GM19035 (cell line): ENCODE measurements at regions not wholly inside any gene's neighbourhood (a gene's known extent, or its start where the extent isn't known, plus 50 kb on each side); places are given as distances from the start of the nearest gene placed in this dataset.

Source experiments
- ATAC-seq: cut with Tn5 transposase; IDR thresholded peaks from one replicate; pipeline ENCODE4 v1.9.1; 2021; ENCODE audit not compliant: unreplicated experiment

- ATAC-seq, result no peak
These were observed 60.1 kb upstream of the PPP2R2D start for GRCh38 chr10:131840788-131841118.

DNA sequence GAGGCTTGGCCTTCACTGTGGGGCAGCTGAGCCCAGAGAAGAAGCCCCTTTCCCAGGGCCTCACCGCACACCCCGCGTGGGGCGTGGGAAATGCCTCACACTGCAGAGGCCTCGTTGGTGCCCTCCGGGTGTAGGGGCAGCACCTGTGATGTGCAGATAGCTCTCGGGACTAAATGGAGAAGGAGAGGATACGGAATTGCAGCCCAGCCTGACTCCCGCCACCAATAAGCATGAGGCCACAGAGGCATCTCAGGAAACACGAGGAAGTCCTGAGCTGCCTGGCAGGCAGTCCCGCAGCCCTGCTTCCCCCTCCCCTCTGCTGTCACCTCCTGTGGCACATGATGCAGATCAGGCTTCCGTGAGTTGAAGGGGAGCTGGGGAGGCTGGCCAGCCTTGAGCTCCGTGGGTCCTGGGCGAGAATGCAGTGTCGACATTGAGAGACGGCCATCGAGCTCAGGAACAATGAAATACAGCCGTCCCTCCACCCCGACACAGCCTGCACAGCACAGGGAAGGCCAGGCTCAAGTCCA lies 59.6 kb upstream of the PPP2R2D start:
- ATAC-seq, result no peak

DNA sequence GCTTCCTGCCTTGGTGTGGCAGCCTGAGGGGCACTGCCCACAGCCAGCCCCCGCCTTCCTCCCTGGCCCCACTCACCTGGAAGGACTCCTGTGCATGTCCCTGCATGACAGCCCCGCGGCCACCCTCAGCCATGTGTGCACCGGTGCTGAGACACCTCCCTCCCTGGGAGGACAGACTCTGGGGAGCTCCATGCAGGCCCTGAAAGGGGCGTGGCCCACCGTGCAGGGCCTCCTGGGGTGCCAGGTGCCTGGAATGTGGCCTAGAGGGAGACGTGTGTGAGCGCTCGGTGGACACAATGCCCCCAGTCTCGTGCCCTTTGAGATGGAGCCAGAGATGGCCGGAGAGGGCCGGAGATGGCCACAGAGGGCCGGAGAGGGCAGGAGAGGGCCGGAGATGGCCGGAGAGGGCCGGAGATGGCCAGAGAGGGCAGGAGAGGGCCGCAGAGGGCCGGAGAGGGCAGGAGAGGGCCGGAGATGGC lies 59.1 kb upstream of the PPP2R2D start:
- no peak for ATAC-seq

- ATAC-seq, result no peak
These were observed 58.3 kb upstream of the PPP2R2D start for GRCh38 chr10:131842351-131843088.

GRCh38 chr10:131843089-131843595 lies 57.7 kb upstream of the PPP2R2D start:
- no peak for ATAC-seq

DNA sequence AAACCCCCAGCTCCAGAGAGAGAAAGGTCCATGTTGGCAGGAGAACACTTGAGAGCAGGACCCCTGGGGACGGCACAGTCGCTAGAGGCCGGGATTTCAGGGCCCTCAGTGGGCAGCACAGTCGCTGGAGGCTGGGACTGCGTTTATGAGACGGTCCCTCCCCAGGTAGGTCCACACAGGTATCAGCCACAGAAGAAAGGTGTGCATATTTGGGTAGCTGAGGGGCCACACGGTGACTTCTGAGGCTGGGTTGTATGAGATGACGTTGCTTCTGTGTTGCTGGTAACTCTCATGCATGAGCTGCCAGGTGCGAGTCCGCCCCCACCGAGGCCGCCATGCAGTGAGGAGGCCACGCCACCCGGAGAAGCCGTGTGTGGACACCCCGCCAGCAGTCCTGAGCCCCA lies 56.9 kb upstream of the PPP2R2D start:
- ATAC-seq, result no peak

DNA sequence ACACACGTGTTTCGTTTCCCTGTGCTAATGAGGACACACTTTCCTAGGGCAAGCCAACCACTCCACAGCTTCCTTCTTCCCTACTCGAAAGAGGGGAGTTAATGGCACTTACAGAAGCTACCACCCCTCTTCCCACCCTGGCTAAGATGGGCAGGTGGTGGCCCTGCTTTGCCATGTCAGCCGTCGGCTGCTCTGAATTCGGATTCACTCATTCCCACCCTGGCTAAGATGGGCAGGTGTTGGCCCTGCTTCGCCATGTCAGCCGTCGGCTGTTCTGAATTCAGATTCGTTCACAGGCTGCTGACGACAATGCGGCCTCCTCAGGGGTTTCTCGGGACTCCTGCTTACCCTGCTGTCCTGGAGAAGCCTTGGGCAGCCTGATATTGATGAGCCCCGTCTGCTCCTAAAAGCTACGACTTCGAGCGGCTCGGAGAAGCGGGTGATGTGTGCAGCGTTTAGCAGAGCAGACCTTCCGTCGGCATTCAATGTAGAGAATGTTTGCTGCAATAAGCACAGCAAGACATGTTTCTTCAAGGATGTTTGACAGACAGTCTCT lies 56.2 kb upstream of the PPP2R2D start:
- no peak for ATAC-seq

DNA sequence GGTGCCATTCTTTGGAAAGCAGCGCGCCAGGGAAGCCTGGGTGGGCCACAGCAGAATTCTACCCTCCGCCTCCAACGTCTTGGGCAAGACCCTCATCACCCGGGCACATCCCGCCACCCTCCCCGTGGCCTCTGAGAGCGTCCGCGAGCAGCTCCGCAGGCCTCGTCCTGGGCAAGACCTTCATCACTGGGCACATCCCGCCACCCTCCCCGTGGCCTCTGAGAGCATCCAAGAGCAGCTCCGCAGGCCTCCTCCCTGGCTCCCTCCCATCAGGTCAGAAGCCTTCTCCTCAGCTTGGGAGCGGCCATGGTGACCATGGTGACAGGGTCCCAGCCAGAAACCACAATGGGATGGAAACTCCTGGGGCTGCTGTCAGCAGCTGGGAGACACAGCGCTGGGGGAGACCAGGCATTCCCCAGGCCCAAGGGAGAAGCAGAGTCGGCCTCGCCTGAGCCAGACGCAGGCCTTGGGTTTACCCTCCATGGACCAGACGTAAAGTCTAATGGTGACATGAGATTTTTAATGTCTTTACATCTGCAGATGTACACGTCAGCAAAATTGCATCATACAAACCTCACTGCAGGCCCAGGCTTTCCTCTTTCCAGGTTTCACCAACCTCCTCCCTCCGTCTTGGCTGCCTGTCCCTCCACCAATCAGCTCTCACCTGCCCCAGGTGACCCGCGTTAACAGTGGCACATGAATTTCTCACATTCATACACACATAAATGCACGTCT lies 55.1 kb upstream of the PPP2R2D start:
- ATAC-seq, result no peak

DNA sequence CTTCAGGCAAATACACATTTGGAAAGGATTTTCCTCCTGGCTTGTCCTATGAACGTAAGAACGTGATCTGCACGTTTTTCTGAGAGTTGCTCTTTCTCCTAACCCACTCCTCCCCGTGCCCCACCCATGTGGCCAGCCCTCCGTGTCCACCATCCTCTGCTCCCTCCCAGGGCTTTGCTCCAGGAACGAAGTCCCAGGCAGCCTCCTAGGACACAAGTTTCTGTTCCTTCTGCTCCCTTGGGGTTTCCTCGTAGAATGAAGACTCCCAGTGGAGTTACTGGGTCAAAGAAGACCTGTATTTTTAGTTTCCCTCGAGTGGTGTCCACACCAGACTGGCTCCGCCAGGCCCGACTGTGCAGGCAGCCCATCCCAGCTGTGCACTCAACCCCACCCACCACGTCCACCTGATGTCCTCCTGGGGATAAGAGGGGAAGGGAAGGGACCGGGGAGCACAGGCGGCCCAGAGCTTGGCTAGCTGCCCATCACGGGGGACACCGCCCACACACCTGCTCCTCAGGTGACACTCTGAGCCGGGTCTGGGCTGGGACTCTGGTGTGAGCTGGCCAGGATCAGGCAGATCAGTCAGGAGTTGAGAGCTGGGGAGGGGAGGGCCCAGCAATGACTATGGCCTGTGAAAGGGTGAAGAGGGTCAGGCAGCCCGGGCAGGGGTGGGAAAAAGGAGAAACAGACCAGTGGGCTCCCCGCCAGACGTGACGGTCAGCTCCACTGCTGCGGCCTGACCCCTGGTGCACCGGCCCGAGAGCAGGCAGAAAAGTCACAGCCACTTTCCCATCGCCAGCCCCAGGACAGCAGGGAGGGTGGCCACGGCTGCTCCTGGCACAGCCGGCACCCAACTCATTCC lies 54.3 kb upstream of the PPP2R2D start:
- no peak for ATAC-seq

- no peak for ATAC-seq
These were observed 53.5 kb upstream of the PPP2R2D start for GRCh38 chr10:131847241-131847783.

DNA sequence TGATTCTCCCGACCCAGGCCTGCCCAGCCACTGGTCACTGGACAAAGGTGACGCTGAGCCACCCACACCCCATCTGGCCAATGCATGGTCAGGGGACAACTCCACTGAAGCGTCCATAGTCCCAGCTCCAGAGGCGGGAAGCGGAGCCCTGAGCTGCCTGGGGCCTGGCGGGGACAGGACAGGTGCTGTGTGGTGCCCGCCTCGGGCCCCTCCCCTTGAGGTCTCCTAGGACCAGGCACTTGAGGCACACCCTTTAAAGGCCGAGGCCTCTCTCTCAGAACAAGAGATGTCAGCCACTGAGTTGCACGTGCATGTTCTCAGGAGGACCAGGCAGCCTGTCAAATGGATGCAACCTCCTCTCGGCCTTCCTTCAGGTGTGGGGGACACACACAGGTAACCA lies 52.5 kb upstream of the PPP2R2D start:
- ATAC-seq, result no peak

DNA sequence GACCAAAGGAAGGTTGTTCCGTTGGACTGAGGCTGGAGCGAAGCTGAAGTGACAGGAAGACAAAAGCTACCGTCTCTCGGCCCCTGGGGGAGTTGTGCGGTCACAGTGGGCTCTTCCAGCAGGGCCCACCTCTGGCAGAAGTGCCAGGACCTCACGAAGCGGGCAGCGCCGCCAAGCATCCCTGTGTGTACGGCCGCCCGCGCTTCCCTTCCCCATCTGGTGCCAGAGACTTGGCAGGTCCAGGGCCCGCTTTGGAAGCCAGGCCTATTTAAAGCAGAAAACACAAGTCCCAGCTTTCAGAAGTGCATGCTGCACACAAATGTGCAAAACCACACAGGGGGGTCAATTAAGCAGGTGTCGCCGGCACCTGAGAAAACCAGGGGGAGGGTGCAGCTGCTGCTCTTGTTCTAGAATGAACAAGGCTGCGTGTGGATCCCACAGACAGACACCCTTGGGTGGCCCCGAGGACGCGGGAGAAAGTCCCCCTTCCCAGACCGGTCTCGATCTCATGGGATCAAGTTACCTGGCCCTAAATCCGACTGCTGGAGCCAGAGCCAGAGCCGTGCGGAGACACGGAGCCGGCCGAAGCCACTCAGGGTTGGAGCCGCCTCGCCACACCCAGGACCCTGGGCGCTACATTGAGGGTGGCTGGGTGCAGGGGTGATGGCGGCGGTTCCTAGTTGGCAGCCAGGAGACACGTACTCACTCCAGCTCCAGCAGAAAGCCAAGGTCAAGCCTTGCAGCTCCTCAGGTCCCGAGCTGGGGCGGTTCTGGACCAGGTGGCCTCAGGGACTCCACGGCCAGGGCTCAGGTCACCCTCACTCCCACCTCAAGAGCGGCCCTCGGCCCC lies 51.8 kb upstream of the PPP2R2D start:
- no peak for ATAC-seq

GRCh38 chr10:131849591-131850382 lies 51.0 kb upstream of the PPP2R2D start:
- ATAC-seq, result no peak

GRCh38 chr10:131850383-131850870 lies 50.4 kb upstream of the PPP2R2D start:
- no peak for ATAC-seq
